ENCODE measurements at regions not wholly inside any gene's neighbourhood (a gene's known extent, or its start where the extent isn't known, plus 50 kb on each side); places are given as distances from the start of the nearest gene placed in this dataset.

DNA sequence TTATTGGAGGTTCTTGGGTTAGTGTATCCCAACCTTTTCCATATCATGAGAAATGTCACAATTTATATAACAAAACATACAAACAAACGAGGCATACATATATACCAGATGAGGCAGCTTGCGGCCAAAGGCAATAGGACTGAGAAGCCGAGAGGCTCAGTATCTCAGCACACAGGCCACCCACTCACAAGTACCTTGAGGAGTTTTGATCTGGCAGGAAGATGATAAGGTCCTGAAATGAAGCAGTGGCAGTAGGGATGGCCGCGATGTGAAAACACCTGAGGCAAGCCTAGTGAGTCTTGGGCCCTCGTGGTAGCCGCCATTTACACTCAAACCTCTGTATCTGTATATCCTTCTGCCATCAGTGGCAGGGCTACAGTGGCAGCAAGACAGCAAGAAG lies 55.3 kb upstream of the PRPS1 start:
- no peaks in the 10 kb centered on the region for H3K27me3 ChIP-seq

DNA sequence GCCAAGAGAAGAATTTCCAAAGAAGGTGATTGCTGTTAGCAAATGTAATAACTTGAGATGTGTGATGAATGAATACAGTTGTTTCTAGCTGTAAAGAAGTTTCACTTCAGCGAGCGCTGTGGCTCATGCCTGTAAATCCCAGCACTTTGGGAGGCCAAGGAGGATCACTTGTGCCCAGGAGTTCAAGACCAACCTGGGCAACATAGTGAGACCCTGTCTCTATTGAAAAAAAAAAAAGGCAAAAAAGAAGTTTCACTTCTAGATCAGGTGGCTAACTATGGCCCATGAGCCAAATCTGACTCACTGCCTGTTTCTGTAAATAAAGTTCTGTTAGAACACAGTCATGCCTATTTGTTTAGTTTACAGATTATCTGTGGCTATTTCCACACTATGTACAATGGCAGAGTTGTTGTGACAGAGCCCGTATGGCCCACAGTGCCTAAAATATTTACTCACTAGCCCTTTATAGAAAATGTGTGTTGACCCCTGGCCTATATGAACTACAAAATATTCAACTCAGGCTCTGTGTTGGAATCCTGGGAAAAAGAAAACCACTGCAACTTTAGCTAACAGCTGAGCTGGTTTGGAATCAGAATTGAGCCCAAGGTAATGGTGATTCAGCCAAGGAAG lies 54.1 kb upstream of the PRPS1 start:
- no peak overlapping the region for H3K27ac ChIP-seq
- H3K4me3 ChIP-seq, result no peak overlapping the region
- H3K36me3 ChIP-seq, result no peaks in the 10 kb centered on the region
- no peaks in the 10 kb centered on the region for H3K9me3 Mint-ChIP-seq
- H3K4me3 Mint-ChIP-seq, result no peak overlapping the region
- no peaks in the 10 kb centered on the region for H3K4me1 ChIP-seq
- DNase-seq (ENCODE audit: low spot score), result no peak
- H3K36me3 Mint-ChIP-seq, result peaks cover 13% of the 10 kb centered on the region
- no peaks in the 10 kb centered on the region for H3K79me2 ChIP-seq (ENCODE audit: low read depth)
- H3K9me3 ChIP-seq (ENCODE audit: low read depth), result no peaks in the 10 kb centered on the region
- no peak for TF ChIP-seq EZH2 (IDR thresholded peaks at IDR 0.05)
- TF ChIP-seq EZH2phosphoT487 (IDR thresholded peaks at IDR 0.05), result no peak
- TF ChIP-seq, protein P1, sequence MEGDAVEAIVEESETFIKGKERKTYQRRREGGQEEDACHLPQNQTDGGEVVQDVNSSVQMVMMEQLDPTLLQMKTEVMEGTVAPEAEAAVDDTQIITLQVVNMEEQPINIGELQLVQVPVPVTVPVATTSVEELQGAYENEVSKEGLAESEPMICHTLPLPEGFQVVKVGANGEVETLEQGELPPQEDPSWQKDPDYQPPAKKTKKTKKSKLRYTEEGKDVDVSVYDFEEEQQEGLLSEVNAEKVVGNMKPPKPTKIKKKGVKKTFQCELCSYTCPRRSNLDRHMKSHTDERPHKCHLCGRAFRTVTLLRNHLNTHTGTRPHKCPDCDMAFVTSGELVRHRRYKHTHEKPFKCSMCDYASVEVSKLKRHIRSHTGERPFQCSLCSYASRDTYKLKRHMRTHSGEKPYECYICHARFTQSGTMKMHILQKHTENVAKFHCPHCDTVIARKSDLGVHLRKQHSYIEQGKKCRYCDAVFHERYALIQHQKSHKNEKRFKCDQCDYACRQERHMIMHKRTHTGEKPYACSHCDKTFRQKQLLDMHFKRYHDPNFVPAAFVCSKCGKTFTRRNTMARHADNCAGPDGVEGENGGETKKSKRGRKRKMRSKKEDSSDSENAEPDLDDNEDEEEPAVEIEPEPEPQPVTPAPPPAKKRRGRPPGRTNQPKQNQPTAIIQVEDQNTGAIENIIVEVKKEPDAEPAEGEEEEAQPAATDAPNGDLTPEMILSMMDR (IDR thresholded peaks at IDR 0.05), result no peak
- H3K4me2 ChIP-seq, result no peak overlapping the region
- no peaks in the 10 kb centered on the region for H3F3A ChIP-seq (ENCODE audit: low read depth)
- no peak overlapping the region for H3K27ac Mint-ChIP-seq
- H3K4me1 Mint-ChIP-seq, result peaks cover 12% of the 10 kb centered on the region
- no peaks in the 10 kb centered on the region for H3K27me3 ChIP-seq
- no peak overlapping the region for H2AFZ ChIP-seq (replicated peaks)
- H4K20me1 ChIP-seq (ENCODE audit: low read depth), result no peaks in the 10 kb centered on the region
- no peak overlapping the region for H3K9ac ChIP-seq
- no peaks in the 10 kb centered on the region for H3K27me3 Mint-ChIP-seq (ENCODE audit: insufficient read depth, low read depth)

More for the DNA sequence above, 55.3 kb upstream of the PRPS1 start:
- Mint-ChIP-seq H3K4me1 (peaks cover 12% of the 10 kb centered on the region), H3K9me3 (no peaks in the 10 kb centered on the region), H3K4me3 (no peak overlapping the region), H3K36me3 (peaks cover 10% of the 10 kb centered on the region), H3K27me3 (ENCODE audit: insufficient read depth, low read depth) (no peaks in the 10 kb centered on the region), H3K27ac (no peak overlapping the region)
- Histone ChIP-seq H3F3A (ENCODE audit: low read depth) (no peaks in the 10 kb centered on the region), H3K4me2 (no peak overlapping the region), H3K79me2 (ENCODE audit: low read depth) (no peaks in the 10 kb centered on the region), H3K27ac (no peak overlapping the region), H3K9ac (no peak overlapping the region), H3K36me3 (no peaks in the 10 kb centered on the region), H3K4me1 (no peaks in the 10 kb centered on the region), H4K20me1 (ENCODE audit: low read depth) (no peaks in the 10 kb centered on the region), H3K4me3 (no peak overlapping the region), H2AFZ (replicated peaks) (no peak overlapping the region), H3K9me3 (ENCODE audit: low read depth) (no peaks in the 10 kb centered on the region)
- DNase-seq (ENCODE audit: low spot score), result no peak
- no peak for TF ChIP-seq EZH2phosphoT487 (IDR thresholded peaks at IDR 0.05)
- no peak for TF ChIP-seq EZH2 (IDR thresholded peaks at IDR 0.05)
- TF ChIP-seq, protein P1 (IDR thresholded peaks at IDR 0.05), result no peak

DNA sequence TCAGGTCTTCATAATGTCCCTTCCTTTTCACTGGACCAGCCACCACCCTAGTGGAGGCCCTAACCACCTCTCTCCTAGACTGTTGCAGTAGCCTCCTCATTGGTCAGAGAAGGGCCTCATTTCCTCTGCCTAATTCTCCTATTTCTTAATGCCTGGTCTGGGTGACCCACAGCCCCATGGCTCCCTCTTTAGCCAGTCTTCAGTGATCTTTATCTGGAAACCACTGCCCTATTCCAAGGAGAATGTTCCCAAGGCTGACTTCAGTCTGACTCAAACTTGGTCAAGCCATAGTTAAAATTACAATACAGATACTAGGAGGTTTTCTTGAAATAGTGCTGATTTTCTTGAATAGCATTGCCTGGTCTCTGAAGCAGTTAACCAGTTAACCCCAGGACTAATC lies 53.6 kb upstream of the PRPS1 start:
- Histone ChIP-seq H3K4me3 (no peak overlapping the region), H2AFZ (replicated peaks) (no peak overlapping the region), H3K9me3 (ENCODE audit: low read depth) (no peaks in the 10 kb centered on the region), H3K27ac (no peak overlapping the region), H4K20me1 (ENCODE audit: low read depth) (no peaks in the 10 kb centered on the region), H3K36me3 (no peaks in the 10 kb centered on the region), H3F3A (ENCODE audit: low read depth) (no peaks in the 10 kb centered on the region), H3K4me2 (no peak overlapping the region), H3K27me3 (no peaks in the 10 kb centered on the region), H3K9ac (no peak overlapping the region), H3K79me2 (ENCODE audit: low read depth) (no peaks in the 10 kb centered on the region), H3K4me1 (no peaks in the 10 kb centered on the region)
- no peak for TF ChIP-seq EZH2 (IDR thresholded peaks at IDR 0.05)
- TF ChIP-seq EZH2phosphoT487 (IDR thresholded peaks at IDR 0.05), result no peak
- TF ChIP-seq, protein P1 (IDR thresholded peaks at IDR 0.05), result no peak
- DNase-seq (ENCODE audit: low spot score), result no peak
- Mint-ChIP-seq H3K27ac (no peak overlapping the region), H3K9me3 (no peaks in the 10 kb centered on the region), H3K4me3 (no peak overlapping the region), H3K27me3 (ENCODE audit: insufficient read depth, low read depth) (no peaks in the 10 kb centered on the region), H3K36me3 (peaks cover 13% of the 10 kb centered on the region), H3K4me1 (peaks cover 9% of the 10 kb centered on the region)
